Testis (tissue), 2 donors: ENCODE measurements at regions not wholly inside any gene's neighbourhood (a gene's known extent, or its start where the extent isn't known, plus 50 kb on each side); places are given as distances from the start of the nearest gene placed in this dataset.

ENCODE experiments used
- POLR2A ChIP-seq: fragments of 450-650 bp; IDR thresholded peaks from one replicate; pipeline ENCODE4 v1.6.1; 2017; ENCODE audit warnings: antibody characterized with exemption, mild to moderate bottlenecking, moderate library complexity
- TF ChIP-seq, protein P1 (sequence below), 3 experiments: fragments of 450-650 bp in 2 of 3; fragments of 200-600 bp in 1 of 3; sonication (generic) in 1 of 3; IDR thresholded peaks; one replicate each; pipeline ENCODE4 v1.5.1; 2016 to 2019; ENCODE audit warnings: antibody characterized with exemption in 3 of 3, mild to moderate bottlenecking in 2 of 3, moderate library complexity in 1 of 3

DNA sequence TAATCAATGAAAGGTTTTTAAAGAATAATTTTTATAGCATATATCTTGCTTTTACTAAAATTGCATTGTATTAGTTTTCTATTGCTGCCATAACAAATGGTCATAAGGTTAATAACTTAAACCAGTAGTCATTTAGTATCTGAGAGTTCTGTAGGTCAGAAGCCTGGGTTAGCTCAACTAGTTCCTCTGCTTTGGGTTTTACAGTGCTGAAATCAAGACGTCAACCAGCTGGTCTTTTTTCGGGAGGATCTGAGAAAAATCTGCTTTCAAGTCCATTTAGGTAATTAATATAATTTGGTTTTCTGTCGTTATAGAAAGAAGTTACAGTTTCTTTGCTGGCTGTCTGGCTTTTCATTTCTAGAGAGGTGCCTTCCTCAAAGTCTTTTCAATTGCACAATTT, 577.7 kb downstream of the MRPL39 start:
- TF ChIP-seq, protein P1, sequence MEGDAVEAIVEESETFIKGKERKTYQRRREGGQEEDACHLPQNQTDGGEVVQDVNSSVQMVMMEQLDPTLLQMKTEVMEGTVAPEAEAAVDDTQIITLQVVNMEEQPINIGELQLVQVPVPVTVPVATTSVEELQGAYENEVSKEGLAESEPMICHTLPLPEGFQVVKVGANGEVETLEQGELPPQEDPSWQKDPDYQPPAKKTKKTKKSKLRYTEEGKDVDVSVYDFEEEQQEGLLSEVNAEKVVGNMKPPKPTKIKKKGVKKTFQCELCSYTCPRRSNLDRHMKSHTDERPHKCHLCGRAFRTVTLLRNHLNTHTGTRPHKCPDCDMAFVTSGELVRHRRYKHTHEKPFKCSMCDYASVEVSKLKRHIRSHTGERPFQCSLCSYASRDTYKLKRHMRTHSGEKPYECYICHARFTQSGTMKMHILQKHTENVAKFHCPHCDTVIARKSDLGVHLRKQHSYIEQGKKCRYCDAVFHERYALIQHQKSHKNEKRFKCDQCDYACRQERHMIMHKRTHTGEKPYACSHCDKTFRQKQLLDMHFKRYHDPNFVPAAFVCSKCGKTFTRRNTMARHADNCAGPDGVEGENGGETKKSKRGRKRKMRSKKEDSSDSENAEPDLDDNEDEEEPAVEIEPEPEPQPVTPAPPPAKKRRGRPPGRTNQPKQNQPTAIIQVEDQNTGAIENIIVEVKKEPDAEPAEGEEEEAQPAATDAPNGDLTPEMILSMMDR (IDR thresholded peaks at IDR 0.05) = no peak
- no peak for TF ChIP-seq POLR2A
